ENCODE measurements at regions not wholly inside any gene's neighbourhood (a gene's known extent, or its start where the extent isn't known, plus 50 kb on each side); places are given as distances from the start of the nearest gene placed in this dataset.

DNA sequence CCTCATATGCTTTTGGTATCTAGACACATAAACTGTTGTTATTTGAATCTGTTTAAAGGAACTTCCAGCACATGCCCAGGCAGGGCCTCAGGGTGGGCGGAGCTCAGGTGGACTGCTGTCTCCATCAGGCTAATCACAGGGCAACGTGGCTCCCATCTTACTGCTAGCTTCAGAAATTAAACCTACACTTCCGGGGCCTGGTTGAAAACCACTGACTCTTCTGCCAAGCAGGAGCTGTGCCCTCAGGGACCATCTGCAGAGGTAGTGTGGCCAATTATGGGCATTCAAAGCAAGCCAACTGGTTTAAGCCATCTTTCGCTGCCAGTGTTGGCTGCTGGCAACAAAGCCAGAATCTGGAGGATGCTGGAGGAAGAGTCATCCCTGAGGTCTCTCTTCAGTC is 97.5 kb downstream of the TMX1 start:
- DNase-seq (ENCODE audit: extremely low spot score) = no peak
- ChIA-PET CTCF (interaction anchor here (1.5 kb wide), 1 partner anchor 62 kb away, joined by 3 read pairs; no protein-coding TSS in a partner anchor), POLR2A (no interaction called here)
- TF ChIP-seq, protein P1, sequence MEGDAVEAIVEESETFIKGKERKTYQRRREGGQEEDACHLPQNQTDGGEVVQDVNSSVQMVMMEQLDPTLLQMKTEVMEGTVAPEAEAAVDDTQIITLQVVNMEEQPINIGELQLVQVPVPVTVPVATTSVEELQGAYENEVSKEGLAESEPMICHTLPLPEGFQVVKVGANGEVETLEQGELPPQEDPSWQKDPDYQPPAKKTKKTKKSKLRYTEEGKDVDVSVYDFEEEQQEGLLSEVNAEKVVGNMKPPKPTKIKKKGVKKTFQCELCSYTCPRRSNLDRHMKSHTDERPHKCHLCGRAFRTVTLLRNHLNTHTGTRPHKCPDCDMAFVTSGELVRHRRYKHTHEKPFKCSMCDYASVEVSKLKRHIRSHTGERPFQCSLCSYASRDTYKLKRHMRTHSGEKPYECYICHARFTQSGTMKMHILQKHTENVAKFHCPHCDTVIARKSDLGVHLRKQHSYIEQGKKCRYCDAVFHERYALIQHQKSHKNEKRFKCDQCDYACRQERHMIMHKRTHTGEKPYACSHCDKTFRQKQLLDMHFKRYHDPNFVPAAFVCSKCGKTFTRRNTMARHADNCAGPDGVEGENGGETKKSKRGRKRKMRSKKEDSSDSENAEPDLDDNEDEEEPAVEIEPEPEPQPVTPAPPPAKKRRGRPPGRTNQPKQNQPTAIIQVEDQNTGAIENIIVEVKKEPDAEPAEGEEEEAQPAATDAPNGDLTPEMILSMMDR (IDR thresholded peaks at IDR 0.05; ENCODE audit: control extremely low read depth, extremely low read depth, low read depth, missing control alignments) = no peak

DNA sequence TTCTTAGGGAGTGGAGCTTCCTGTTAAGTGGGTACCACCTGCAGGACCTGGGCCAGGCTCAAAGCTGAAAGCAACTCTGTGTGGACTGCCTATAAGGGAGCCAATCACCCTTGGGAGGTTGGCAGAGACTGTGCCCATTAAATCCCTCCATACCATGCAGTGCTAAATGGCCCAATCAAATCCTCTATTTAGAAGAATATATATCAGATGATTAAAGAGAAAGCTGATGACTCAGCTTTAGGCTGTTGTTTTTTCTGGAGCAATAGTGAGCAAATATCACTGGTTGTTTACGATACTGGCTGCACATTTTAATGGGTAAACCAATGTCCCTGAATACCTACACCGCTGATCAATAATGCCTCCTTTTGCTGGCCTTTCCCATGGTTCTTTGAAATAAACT is 101.3 kb downstream of the TMX1 start:
- POLR2A ChIA-PET = no interaction called here
- no peak for DNase-seq (ENCODE audit: extremely low spot score)
- TF ChIP-seq, protein P1 (IDR thresholded peaks at IDR 0.05; ENCODE audit: control extremely low read depth, extremely low read depth, low read depth, missing control alignments) = no peak
- CTCF ChIA-PET = no interaction called here

DNA sequence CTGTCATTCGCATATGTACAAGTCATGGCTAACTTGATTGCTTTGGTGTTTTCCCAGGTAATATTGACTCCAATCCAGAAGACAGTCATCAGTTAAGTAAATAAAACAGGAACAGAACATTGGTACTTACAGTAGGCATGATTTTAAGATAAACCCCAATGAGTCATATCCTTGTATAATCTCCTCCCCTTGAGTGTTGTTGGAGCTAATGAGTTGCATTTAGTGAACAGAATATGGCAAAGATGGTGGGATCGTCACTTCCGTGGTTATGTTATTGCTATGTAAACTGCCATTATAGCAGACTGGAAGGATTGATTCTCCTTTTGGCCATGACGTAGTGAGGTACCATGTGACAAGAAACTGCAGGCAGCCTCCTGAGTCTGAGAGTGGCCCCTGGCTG is 102.2 kb downstream of the TMX1 start:
- TF ChIP-seq, protein P1 (IDR thresholded peaks at IDR 0.05; ENCODE audit: control extremely low read depth, extremely low read depth, low read depth, missing control alignments) = no peak
- no peak for DNase-seq (ENCODE audit: extremely low spot score)
- CTCF ChIA-PET = no interaction called here
- POLR2A ChIA-PET = no interaction called here

DNA sequence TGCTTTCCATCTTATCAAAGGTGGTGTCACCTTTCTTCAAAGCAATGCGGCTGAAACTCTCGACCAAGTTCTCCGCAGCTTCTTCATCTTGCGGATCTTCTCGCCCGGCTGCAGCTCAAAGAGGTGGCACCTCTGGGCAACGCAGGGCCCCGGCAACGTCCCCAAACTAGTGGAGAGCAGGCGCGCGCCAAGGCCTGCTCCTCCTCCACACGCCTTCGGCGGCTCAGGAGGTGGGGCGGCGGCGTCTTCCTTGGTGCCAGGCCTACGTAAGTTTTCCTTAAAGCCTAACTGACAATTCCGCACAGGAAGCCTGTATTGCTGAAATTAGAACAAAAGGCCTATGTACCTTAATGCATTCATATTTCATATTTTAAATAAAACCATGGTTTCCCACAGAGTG is 112.0 kb downstream of the TMX1 start:
- TF ChIP-seq, protein P1 (IDR thresholded peaks at IDR 0.05; ENCODE audit: control extremely low read depth, extremely low read depth, low read depth, missing control alignments) = no peak
- ChIA-PET POLR2A (no interaction called here), CTCF (no interaction called here)
- DNase-seq (ENCODE audit: extremely low spot score) = no peak

DNA sequence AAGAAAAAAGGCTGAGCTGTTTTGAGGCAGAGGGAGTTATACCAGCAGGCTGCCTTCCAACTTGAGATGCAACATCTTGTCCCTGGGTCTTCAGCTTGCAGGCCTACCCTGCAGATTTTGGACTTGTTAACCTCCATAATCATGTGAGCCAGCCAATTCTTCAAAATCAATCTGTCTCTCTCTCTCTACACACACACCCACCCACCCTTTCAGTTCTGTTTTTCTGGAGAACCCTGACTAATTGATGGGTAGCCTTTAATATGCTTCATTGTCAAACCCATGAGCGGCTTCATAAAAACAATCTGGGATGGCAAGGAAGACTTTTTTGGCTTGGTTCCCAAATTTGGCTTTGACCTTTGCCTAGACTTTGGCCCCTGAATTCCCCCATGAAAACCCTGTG is 113.9 kb downstream of the TMX1 start:
- CTCF ChIA-PET = interaction anchor here (1.6 kb wide), 1 partner anchor 17 kb away, joined by 3 read pairs; no protein-coding TSS in a partner anchor
- DNase-seq (ENCODE audit: extremely low spot score) = no peak
- TF ChIP-seq, protein P1 (IDR thresholded peaks at IDR 0.05; ENCODE audit: control extremely low read depth, extremely low read depth, low read depth, missing control alignments) = no peak
- POLR2A ChIA-PET = no interaction called here

DNA sequence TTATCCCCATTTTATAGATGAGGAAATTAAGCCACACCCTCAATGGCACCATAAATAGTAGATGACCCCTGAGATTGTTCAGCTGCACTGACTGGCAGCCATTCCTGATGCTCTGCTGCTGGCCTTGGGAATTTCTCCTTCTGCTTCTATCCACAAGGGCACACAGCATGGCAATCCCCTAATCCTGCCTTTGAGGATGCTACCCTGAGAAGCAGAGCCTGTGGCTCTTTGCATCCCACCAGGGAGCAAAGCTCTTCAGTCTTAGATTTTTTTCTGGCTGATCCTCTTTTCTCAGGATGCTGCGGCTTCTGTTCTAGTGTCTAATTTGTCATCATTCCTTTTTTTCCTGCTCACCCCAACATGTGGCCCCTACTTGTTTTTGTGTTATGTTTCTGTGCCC is 114.8 kb downstream of the TMX1 start:
- POLR2A ChIA-PET = no interaction called here
- no peak for DNase-seq (ENCODE audit: extremely low spot score)
- TF ChIP-seq, protein P1 (IDR thresholded peaks at IDR 0.05; ENCODE audit: control extremely low read depth, extremely low read depth, low read depth, missing control alignments) = no peak
- CTCF ChIA-PET = no interaction called here

DNA sequence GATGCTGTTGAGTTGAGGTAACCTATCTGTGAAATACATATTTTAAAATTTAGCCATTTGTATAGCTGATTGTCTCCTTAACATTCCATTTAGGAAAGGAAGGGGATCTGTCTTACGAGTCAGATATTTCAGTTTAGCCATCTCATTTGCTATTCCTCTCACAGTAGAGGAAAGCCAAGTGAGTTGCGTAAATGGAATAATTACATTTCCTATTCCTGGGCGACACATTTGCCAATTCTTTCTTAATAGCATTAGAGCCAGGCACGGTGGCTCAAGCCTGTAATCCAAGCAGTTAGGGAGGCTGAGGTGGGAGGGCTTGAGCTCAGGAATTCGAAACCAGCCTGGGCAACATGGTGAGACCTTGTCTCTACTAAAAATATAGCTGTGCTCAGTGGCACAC is 116.3 kb downstream of the TMX1 start:
- TF ChIP-seq, protein P1 (IDR thresholded peaks at IDR 0.05; ENCODE audit: control extremely low read depth, extremely low read depth, low read depth, missing control alignments) = no peak
- ChIA-PET CTCF (interaction anchor here (1.4 kb wide), 1 partner anchor 9 kb away, joined by 3 read pairs; no protein-coding TSS in a partner anchor), POLR2A (no interaction called here)
- no peak for DNase-seq (ENCODE audit: extremely low spot score)
